SK-N-SH (cell line): ENCODE measurements at regions not wholly inside any gene's neighbourhood (a gene's known extent, or its start where the extent isn't known, plus 50 kb on each side); places are given as distances from the start of the nearest gene placed in this dataset.

ENCODE experiments used
- CTCF ChIA-PET: fragments of 300-600, 350-600 bp; formaldehyde crosslinking; extraction: SDS; loops from one replicate; lab custom pipeline; 2021; lab: Yijun Ruan, JAX
- POLR2A ChIA-PET: fragments of 350-600 bp; sonication (Branson Sonifier 250); formaldehyde crosslinking; extraction: SDS; loops from one replicate; lab custom pipeline; 2020; ENCODE audit warnings: antibody characterized with exemption, inconsistent platforms; lab: Yijun Ruan, JAX
- DNase-seq: peaks from one replicate; pipeline ENCODE4 v3.0.0; 2012
- H2AFZ ChIP-seq: fragments of 200-600 bp; sonication (generic); 2 replicates; pipeline ENCODE4 v1.8.1; 2016; ENCODE audit warnings: antibody characterized with exemption, mild to moderate bottlenecking, low read depth
- H3F3A ChIP-seq: fragments of 200-600 bp; sonication (generic); replicated peaks from 2 replicates; pipeline ENCODE3; 2016; ENCODE audit warnings: antibody characterized with exemption, mild to moderate bottlenecking; ENCODE audit not compliant: insufficient read depth
- H3K27ac ChIP-seq, 2 experiments: fragments of 200-500 bp in 1 of 2; fragments of 200-600 bp in 1 of 2; sonication (Bioruptor generic) in 1 of 2; sonication (generic), shearing (Covaris generic) in 1 of 2; 2 replicates each; pipeline versions ENCODE4 v1.5.1 to v1.6.1; 2014 to 2016; ENCODE audit warnings: low read depth in 2 of 2, inconsistent platforms in 1 of 2, low read length in 1 of 2, mild to moderate bottlenecking in 1 of 2, mixed read lengths in 1 of 2
- H3K27me3 ChIP-seq: fragments of 200-600 bp; sonication (generic), shearing (Covaris generic); 2 replicates; pipeline ENCODE4 v1.6.1; 2016; ENCODE audit warnings: mixed run types; ENCODE audit not compliant: insufficient read depth
- H3K36me3 ChIP-seq, 2 experiments: fragments of 200-500 bp in 1 of 2; fragments of 200-600 bp in 1 of 2; sonication (Bioruptor generic) in 1 of 2; sonication (generic) in 1 of 2; replicated peaks in 1 of 2; 2 replicates each; pipeline versions ENCODE3 to v1.5.1; 2014 to 2016; ENCODE audit warnings: low read length in 1 of 2, mild to moderate bottlenecking in 1 of 2; ENCODE audit not compliant: insufficient read depth in 2 of 2, control insufficient read depth in 1 of 2
- H3K4me1 ChIP-seq, 2 experiments: fragments of 200-500 bp in 1 of 2; fragments of 200-600 bp in 1 of 2; sonication (Bioruptor generic) in 1 of 2; sonication (generic), shearing (Covaris generic) in 1 of 2; 2 replicates each; pipeline versions ENCODE4 v1.5.1 to v1.6.1; 2014 to 2016; ENCODE audit warnings: low read depth in 1 of 2, low read length in 1 of 2, mixed run types in 1 of 2; ENCODE audit not compliant: insufficient read depth in 2 of 2, control insufficient read depth in 1 of 2
- H3K4me2 ChIP-seq: fragments of 200-600 bp; sonication (generic), shearing (Covaris generic); 2 replicates; pipeline ENCODE4 v1.6.1; 2017; ENCODE audit warnings: mixed run types
- H3K4me3 ChIP-seq, 2 experiments: fragments of 200-500 bp in 1 of 2; fragments of 200-600 bp in 1 of 2; sonication (Bioruptor generic) in 1 of 2; sonication (generic), shearing (Covaris generic) in 1 of 2; 2 replicates each; pipeline versions ENCODE4 v1.5.1 to v1.8.1; 2014 to 2016; ENCODE audit warnings: low read depth in 2 of 2, inconsistent platforms in 1 of 2, low read length in 1 of 2, mild to moderate bottlenecking in 1 of 2, mixed read lengths in 1 of 2, moderate library complexity in 1 of 2
- H3K79me2 ChIP-seq: fragments of 200-600 bp; sonication (generic); 2 replicates; pipeline ENCODE4 v1.8.1; 2017; ENCODE audit warnings: mild to moderate bottlenecking; ENCODE audit not compliant: insufficient read depth
- H3K9ac ChIP-seq: fragments of 200-600 bp; sonication (generic); 2 replicates; pipeline ENCODE4 v1.6.1; 2017; ENCODE audit warnings: mixed run types
- H3K9me2 ChIP-seq: fragments of 200-600 bp; sonication (generic); 2 replicates; pipeline ENCODE4 v1.6.1; 2017; ENCODE audit warnings: mixed run types
- H3K9me3 ChIP-seq: fragments of 200-600 bp; sonication (generic); 2 replicates; pipeline ENCODE4 v1.6.1; 2017; ENCODE audit warnings: mixed run types, mild to moderate bottlenecking, moderate library complexity
- H4K20me1 ChIP-seq: fragments of 200-600 bp; sonication (generic); 2 replicates; pipeline ENCODE4 v1.6.1; 2017; ENCODE audit warnings: mild to moderate bottlenecking, mixed run types; ENCODE audit not compliant: insufficient read depth
- CHD2 ChIP-seq: fragments of 150-350 bp; IDR thresholded peaks from 2 replicates; pipeline ENCODE4 v1.6.1; 2018; ENCODE audit warnings: low read length; ENCODE audit not compliant: partially characterized antibody
- EP300 ChIP-seq, 2 experiments: IDR thresholded peaks; 2 replicates each; pipeline versions ENCODE4 v1.4.0 to v1.6.1; 2012; ENCODE audit warnings: borderline replicate concordance in 1 of 2, low read depth in 1 of 2, low read length in 1 of 2
- FOXJ3 ChIP-seq: sonication (generic); formaldehyde crosslinking; IDR thresholded peaks from 2 replicates; pipeline ENCODE4 v1.5.1; 2020; ENCODE audit warnings: mild to moderate bottlenecking, missing genetic modification reagents
- GATA2 ChIP-seq: sonication (generic); formaldehyde crosslinking; IDR thresholded peaks from 2 replicates; pipeline ENCODE4 v1.5.0; 2020; ENCODE audit warnings: mild to moderate bottlenecking, missing genetic modification reagents
- JUND ChIP-seq: IDR thresholded peaks from 2 replicates; pipeline ENCODE4 v1.4.0; 2012
- MXI1 ChIP-seq: IDR thresholded peaks from 2 replicates; pipeline ENCODE4 v1.6.1; 2012; ENCODE audit warnings: mild to moderate bottlenecking, low read depth, low read length, improper control_type of control experiment
- POLR2AphosphoS5 ChIP-seq: IDR thresholded peaks from 2 replicates; pipeline ENCODE4 v1.6.1; 2012; ENCODE audit warnings: low read depth, low read length
- RAD21 ChIP-seq: IDR thresholded peaks from 2 replicates; pipeline ENCODE4 v1.6.1; 2012; ENCODE audit warnings: mild to moderate bottlenecking, low read length
- SIN3A ChIP-seq: IDR thresholded peaks from 2 replicates; pipeline ENCODE4 v1.6.1; 2012; ENCODE audit warnings: low read depth, mild to moderate bottlenecking, low read length, moderate library complexity, borderline replicate concordance
- SMC3 ChIP-seq: IDR thresholded peaks from 2 replicates; pipeline ENCODE4 v1.6.1; 2012; ENCODE audit warnings: low read depth, low read length, improper control_type of control experiment
- TAF1 ChIP-seq: IDR thresholded peaks from 2 replicates; pipeline ENCODE4 v1.6.1; 2012; ENCODE audit warnings: low read depth, mild to moderate bottlenecking, low read length, moderate library complexity, borderline replicate concordance
- TCF12 ChIP-seq: IDR thresholded peaks from 2 replicates; pipeline ENCODE4 v1.4.0; 2012
- WGBS: methylation state at CpG from one replicate; pipeline ENCODE4 v1.1.6; 2017; ENCODE audit warnings: low lambda C conversion rate; 5-methylcytosine and 5-hydroxymethylcytosine counted together
- TF ChIP-seq, protein P1 (sequence below): IDR thresholded peaks from 2 replicates; pipeline ENCODE4 v1.6.1; 2012; ENCODE audit warnings: mild to moderate bottlenecking, low read depth, low read length, moderate library complexity
- TF ChIP-seq, protein P2 (sequence below): IDR thresholded peaks from 2 replicates; pipeline ENCODE4 v1.4.0; 2012; ENCODE audit warnings: low read depth, borderline replicate concordance
- TF ChIP-seq, protein P3 (sequence below): fragments of 150-350 bp; IDR thresholded peaks from 2 replicates; pipeline ENCODE4 v1.6.1; 2017; ENCODE audit warnings: antibody characterized with exemption, low read length, low read depth, borderline replicate concordance

- H3K4me3 ChIP-seq = no peak overlapping the region
- no peaks in the 10 kb centered on the region for H3K27me3 ChIP-seq
- no peak for DNase-seq
- TF ChIP-seq RAD21 (no peak), GATA2 (CRISPR knock-in tag) (no peak), SMC3 (no peak), TAF1 (no peak), JUND (no peak), SIN3A (no peak), FOXJ3 (CRISPR knock-in tag) (no peak), TCF12 (no peak), MXI1 (no peak), CHD2 (no peak), EP300 (IDR thresholded peaks at IDR 0.05; ENCODE audit: borderline replicate concordance in 1 of 2, low read depth in 1 of 2, low read length in 1 of 2) (no peak), POLR2AphosphoS5 (no peak)
- TF ChIP-seq, protein P1, sequence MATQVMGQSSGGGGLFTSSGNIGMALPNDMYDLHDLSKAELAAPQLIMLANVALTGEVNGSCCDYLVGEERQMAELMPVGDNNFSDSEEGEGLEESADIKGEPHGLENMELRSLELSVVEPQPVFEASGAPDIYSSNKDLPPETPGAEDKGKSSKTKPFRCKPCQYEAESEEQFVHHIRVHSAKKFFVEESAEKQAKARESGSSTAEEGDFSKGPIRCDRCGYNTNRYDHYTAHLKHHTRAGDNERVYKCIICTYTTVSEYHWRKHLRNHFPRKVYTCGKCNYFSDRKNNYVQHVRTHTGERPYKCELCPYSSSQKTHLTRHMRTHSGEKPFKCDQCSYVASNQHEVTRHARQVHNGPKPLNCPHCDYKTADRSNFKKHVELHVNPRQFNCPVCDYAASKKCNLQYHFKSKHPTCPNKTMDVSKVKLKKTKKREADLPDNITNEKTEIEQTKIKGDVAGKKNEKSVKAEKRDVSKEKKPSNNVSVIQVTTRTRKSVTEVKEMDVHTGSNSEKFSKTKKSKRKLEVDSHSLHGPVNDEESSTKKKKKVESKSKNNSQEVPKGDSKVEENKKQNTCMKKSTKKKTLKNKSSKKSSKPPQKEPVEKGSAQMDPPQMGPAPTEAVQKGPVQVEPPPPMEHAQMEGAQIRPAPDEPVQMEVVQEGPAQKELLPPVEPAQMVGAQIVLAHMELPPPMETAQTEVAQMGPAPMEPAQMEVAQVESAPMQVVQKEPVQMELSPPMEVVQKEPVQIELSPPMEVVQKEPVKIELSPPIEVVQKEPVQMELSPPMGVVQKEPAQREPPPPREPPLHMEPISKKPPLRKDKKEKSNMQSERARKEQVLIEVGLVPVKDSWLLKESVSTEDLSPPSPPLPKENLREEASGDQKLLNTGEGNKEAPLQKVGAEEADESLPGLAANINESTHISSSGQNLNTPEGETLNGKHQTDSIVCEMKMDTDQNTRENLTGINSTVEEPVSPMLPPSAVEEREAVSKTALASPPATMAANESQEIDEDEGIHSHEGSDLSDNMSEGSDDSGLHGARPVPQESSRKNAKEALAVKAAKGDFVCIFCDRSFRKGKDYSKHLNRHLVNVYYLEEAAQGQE = no peak
- TF ChIP-seq, protein P2, sequence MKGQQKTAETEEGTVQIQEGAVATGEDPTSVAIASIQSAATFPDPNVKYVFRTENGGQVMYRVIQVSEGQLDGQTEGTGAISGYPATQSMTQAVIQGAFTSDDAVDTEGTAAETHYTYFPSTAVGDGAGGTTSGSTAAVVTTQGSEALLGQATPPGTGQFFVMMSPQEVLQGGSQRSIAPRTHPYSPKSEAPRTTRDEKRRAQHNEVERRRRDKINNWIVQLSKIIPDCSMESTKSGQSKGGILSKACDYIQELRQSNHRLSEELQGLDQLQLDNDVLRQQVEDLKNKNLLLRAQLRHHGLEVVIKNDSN = no peak
- TF ChIP-seq, protein P3, sequence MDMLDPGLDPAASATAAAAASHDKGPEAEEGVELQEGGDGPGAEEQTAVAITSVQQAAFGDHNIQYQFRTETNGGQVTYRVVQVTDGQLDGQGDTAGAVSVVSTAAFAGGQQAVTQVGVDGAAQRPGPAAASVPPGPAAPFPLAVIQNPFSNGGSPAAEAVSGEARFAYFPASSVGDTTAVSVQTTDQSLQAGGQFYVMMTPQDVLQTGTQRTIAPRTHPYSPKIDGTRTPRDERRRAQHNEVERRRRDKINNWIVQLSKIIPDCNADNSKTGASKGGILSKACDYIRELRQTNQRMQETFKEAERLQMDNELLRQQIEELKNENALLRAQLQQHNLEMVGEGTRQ = no peak
- no peaks in the 10 kb centered on the region for H3F3A ChIP-seq
- H3K9ac ChIP-seq = no peak overlapping the region
- H3K79me2 ChIP-seq = no peaks in the 10 kb centered on the region
- 7% methylated on average over 4 of the region's 4 CpGs for WGBS
- ChIA-PET CTCF (no interaction called here), POLR2A (no interaction called here)
- no peaks in the 10 kb centered on the region for H3K36me3 ChIP-seq
- H4K20me1 ChIP-seq = no peaks in the 10 kb centered on the region
- no peaks in the 10 kb centered on the region for H3K9me2 ChIP-seq
- H3K27ac ChIP-seq = no peak overlapping the region
- no peak overlapping the region for H2AFZ ChIP-seq
- H3K4me2 ChIP-seq = no peak overlapping the region
- no peaks in the 10 kb centered on the region for H3K9me3 ChIP-seq
- no peaks in the 10 kb centered on the region for H3K4me1 ChIP-seq
Measured at GRCh38 chr6:55046869-55047422, 127.4 kb upstream of the HCRTR2 start.
